Transverse colon (tissue), 4 donors: ENCODE measurements at regions not wholly inside any gene's neighbourhood (a gene's known extent, or its start where the extent isn't known, plus 50 kb on each side); places are given as distances from the start of the nearest gene placed in this dataset.
A peak's percentile ranks its signal among the peaks of the same experiment; 100 is the strongest.

Experiments
- DNase-seq: peaks from one replicate; pipeline ENCODE4 v3.0.0-alpha.2; 2019
- H3K27ac ChIP-seq, 4 donors: fragments of 200-600 bp; sonication (generic); 2 replicates each; pipeline ENCODE4 v1.5.1; 2016 to 2018; ENCODE audit warnings: inconsistent platforms in 4 of 4
- H3K27me3 ChIP-seq: fragments of 200-600 bp; sonication (generic); 2 replicates; pipeline ENCODE4 v1.5.1; 2017; ENCODE audit warnings: inconsistent platforms
- H3K36me3 ChIP-seq, 4 donors: fragments of 200-600 bp; sonication (generic); 2 replicates each; pipeline ENCODE4 v1.5.1; 2017 to 2019; ENCODE audit warnings: inconsistent platforms in 4 of 4
- H3K4me1 ChIP-seq, 4 donors: fragments of 200-600 bp; sonication (generic); 2 replicates each; pipeline ENCODE4 v1.5.1; 2017 to 2020; ENCODE audit warnings: inconsistent platforms in 4 of 4
- H3K4me3 ChIP-seq, 4 donors: fragments of 200-600 bp; sonication (generic); 1 replicate in 1 of 4; 2 replicates in 3 of 4; pipeline versions ENCODE4 v1.5.1 to v1.6.1; 2017 to 2019; ENCODE audit warnings: inconsistent platforms in 4 of 4
- H3K9me3 ChIP-seq, 2 donors: fragments of 200-600 bp; sonication (generic); 2 replicates each; pipeline ENCODE4 v1.5.1; 2017 to 2019; ENCODE audit warnings: inconsistent platforms in 2 of 2
- CTCF ChIP-seq, 5 experiments: fragments of 200-600 bp in 3 of 5; fragments of 450-650 bp in 2 of 5; sonication (generic) in 3 of 5; IDR thresholded peaks; 1 replicate in 2 of 5; 2 replicates in 3 of 5; pipeline ENCODE4 v1.5.1; 2016 to 2017; ENCODE audit warnings: antibody characterized with exemption in 5 of 5, inconsistent platforms in 3 of 5, mild to moderate bottlenecking in 2 of 5, moderate library complexity in 1 of 5
- EP300 ChIP-seq: sonication (generic); formaldehyde crosslinking; IDR thresholded peaks from one replicate; pipeline ENCODE4 v1.6.1; 2017; ENCODE audit warnings: antibody characterized with exemption, low read depth
- POLR2A ChIP-seq: fragments of 450-650 bp; IDR thresholded peaks from one replicate; pipeline ENCODE4 v1.6.1; 2016; ENCODE audit warnings: antibody characterized with exemption, mild to moderate bottlenecking, moderate library complexity
- POLR2AphosphoS5 ChIP-seq, 3 donors: sonication (generic); formaldehyde crosslinking; IDR thresholded peaks; one replicate each; pipeline ENCODE4 v1.6.1; 2016; ENCODE audit warnings: antibody characterized with exemption in 3 of 3
- whole genome bisulfite sequencing, 2 donors: methylation state at CpG; one replicate each; pipeline ENCODE4 v1.1.5; 2018; ENCODE audit warnings: low coverage in 1 of 2; 5-methylcytosine and 5-hydroxymethylcytosine counted together
- in situ Hi-C, 4 donors: fragments of 200-750 bp; cut with MboI; loops; one replicate each; pipeline versions ENCODE4 v1.15.0 to v1.15.1; 2017; ENCODE audit warnings: low sequenced_read_pairs in 3 of 4, low pct_ligation_motif_present in 1 of 4, low pct_unique_long_range_greater_than_20kb in 1 of 4
- intact Hi-C: fragments of 100-400 bp; cut with DNase I; formaldehyde crosslinking; loops from one replicate; pipeline ENCODE4 v1.15.1; 2023; ENCODE audit warnings: low total_unique reads

GRCh38 chr2:198791623-198792022 lies 666.1 kb downstream of the SATB2 start:
- Histone ChIP-seq H3K27ac (no peak overlapping the region), H3K27me3 (no peaks in the 10 kb centered on the region), H3K4me1 (peaks cover 0 to 18% (median 9%) of the 10 kb centered on the region in 4 donors), H3K36me3 (no peaks in the 10 kb centered on the region), H3K4me3 (no peak overlapping the region), H3K9me3 (no peaks in the 10 kb centered on the region)
- intact Hi-C loops, result no loop called here
- in situ Hi-C loops, result no loop called here
- no peak for DNase-seq
- WGBS, 2 donors, result 0 to 2% methylated on average over 1 of the region's 1 CpG
- TF ChIP-seq POLR2A (no peak), EP300 (no peak), POLR2AphosphoS5 (IDR thresholded peaks at IDR 0.05) (no peak), CTCF (IDR thresholded peaks at IDR 0.05) (no peak)

GRCh38 chr2:198788676-198789075 lies 669.1 kb downstream of the SATB2 start:
- Histone ChIP-seq H3K9me3 (no peaks in the 10 kb centered on the region), H3K4me3 (no peak overlapping the region), H3K27ac (no peak overlapping the region), H3K36me3 (no peaks in the 10 kb centered on the region), H3K27me3 (no peaks in the 10 kb centered on the region), H3K4me1 (no peaks in the 10 kb centered on the region)
- in situ Hi-C loops (no loop called here), intact Hi-C loops (no loop called here)
- WGBS, 2 donors, result 60 to 70% methylated on average over 2 of the region's 2 CpGs
- no peak for DNase-seq
- no peak for TF ChIP-seq POLR2A
- no peak for TF ChIP-seq POLR2AphosphoS5 (IDR thresholded peaks at IDR 0.05)
- no peak for TF ChIP-seq CTCF (IDR thresholded peaks at IDR 0.05)
- no peak for TF ChIP-seq EP300

- WGBS, 2 donors, result 62 to 80% methylated on average over 1 to 3 of the region's 3 CpGs
- TF ChIP-seq CTCF (IDR thresholded peaks at IDR 0.05) (no peak), EP300 (no peak), POLR2A (no peak), POLR2AphosphoS5 (IDR thresholded peaks at IDR 0.05) (no peak)
- Histone ChIP-seq H3K27ac (peak overlapping the region; percentile 58 to 77 (median 75)), H3K4me1 (peaks cover 3 to 28% (median 7%) of the 10 kb centered on the region in 4 donors), H3K4me3 (no peak overlapping the region), H3K9me3 (no peaks in the 10 kb centered on the region), H3K36me3 (no peaks in the 10 kb centered on the region), H3K27me3 (no peaks in the 10 kb centered on the region)
- in situ Hi-C loops (no loop called here), intact Hi-C loops (no loop called here)
- peak; percentile 43 for DNase-seq
These were observed 675.0 kb downstream of the SATB2 start for GRCh38 chr2:198782734-198783133.

- no peaks in the 10 kb centered on the region for H3K27me3 ChIP-seq
- H3K4me3 ChIP-seq, result no peak overlapping the region
- peak overlapping the region; percentile 76 to 83 (median 78) for H3K27ac ChIP-seq
- H3K9me3 ChIP-seq, result no peaks in the 10 kb centered on the region
- peak; percentile 85 for DNase-seq
- H3K4me1 ChIP-seq, result peaks cover 0 to 27% (median 16%) of the 10 kb centered on the region in 4 donors
- no peaks in the 10 kb centered on the region for H3K36me3 ChIP-seq
- WGBS, 2 donors, result 38 to 48% methylated on average over 6 of the region's 6 CpGs
- TF ChIP-seq POLR2AphosphoS5 (IDR thresholded peaks at IDR 0.05) (peak in 1 of 3 donors; percentile 43), EP300 (no peak), CTCF (IDR thresholded peaks at IDR 0.05) (no peak)
- intact Hi-C loops, result no loop called here
- in situ Hi-C loops, result loop anchor here in 1 of 4 donors (10.0 kb wide), 1 partner anchor 462 kb away; no protein-coding TSS in a partner anchor
These were observed 680.9 kb downstream of the SATB2 start for GRCh38 chr2:198776616-198777406.
